OCI-M2 (cell line): ENCODE measurements at regions not wholly inside any gene's neighbourhood (a gene's known extent, or its start where the extent isn't known, plus 50 kb on each side); places are given as distances from the start of the nearest gene placed in this dataset.
"Not testable (repeated sequence)": the region's sequence is repeated elsewhere in the genome, so short reads cannot be mapped to it uniquely, and the experiment has no call there.

ENCODE experiments used
- DNase-seq: peaks from one replicate; lab custom pipeline; 2025; ENCODE audit not compliant: unreplicated experiment; lab: John Stamatoyannopoulos, UW

- no peak for DNase-seq
Observed at GRCh38 chr4:104330125-104330905, 164.4 kb downstream of the CXXC4 start.

GRCh38 chr4:104326991-104327694, 167.6 kb downstream of the CXXC4 start:
- DNase-seq = not testable (repeated sequence)

GRCh38 chr4:104302731-104303130, 192.0 kb downstream of the CXXC4 start:
- no peak for DNase-seq

GRCh38 chr4:104294811-104295210, 199.9 kb downstream of the CXXC4 start:
- DNase-seq = no peak

- DNase-seq = no peak
Observed at GRCh38 chr4:104286867-104287266, 207.8 kb downstream of the CXXC4 start.

GRCh38 chr4:104283303-104283702, 211.4 kb downstream of the CXXC4 start:
- DNase-seq = no peak

GRCh38 chr4:104279744-104280143, 214.9 kb downstream of the CXXC4 start:
- no peak for DNase-seq

GRCh38 chr4:104272966-104273365, 221.7 kb downstream of the CXXC4 start:
- no peak for DNase-seq

GRCh38 chr4:104269603-104270002, 225.1 kb downstream of the CXXC4 start:
- not testable (repeated sequence) for DNase-seq

GRCh38 chr4:104263100-104263499, 231.6 kb downstream of the CXXC4 start:
- DNase-seq = no peak

GRCh38 chr4:104262678-104263077, 232.0 kb downstream of the CXXC4 start:
- no peak for DNase-seq

- DNase-seq = no peak
Observed at GRCh38 chr4:104248726-104249125, 246.0 kb downstream of the CXXC4 start.

- no peak for DNase-seq
Observed at GRCh38 chr4:104235967-104236366, 258.7 kb downstream of the CXXC4 start.

GRCh38 chr4:104217526-104217925, 277.2 kb downstream of the CXXC4 start:
- DNase-seq = no peak

GRCh38 chr4:104211657-104212056, 283.0 kb downstream of the CXXC4 start:
- no peak for DNase-seq

- no peak for DNase-seq
Observed at GRCh38 chr4:104210420-104210819, 284.3 kb downstream of the CXXC4 start.

- DNase-seq = no peak
Observed at GRCh38 chr4:104206784-104207183, 287.9 kb downstream of the CXXC4 start.

- no peak for DNase-seq
Observed at GRCh38 chr4:104205116-104205515, 289.6 kb downstream of the CXXC4 start.

- DNase-seq = no peak
Observed at GRCh38 chr4:104188301-104188700, 306.4 kb downstream of the CXXC4 start.

- DNase-seq = no peak
Observed at GRCh38 chr4:104169437-104169836, 325.3 kb downstream of the CXXC4 start.

GRCh38 chr4:104166749-104167148, 327.9 kb downstream of the CXXC4 start:
- DNase-seq = no peak

GRCh38 chr4:104163820-104164219, 330.9 kb downstream of the CXXC4 start:
- DNase-seq = no peak
